ENCODE measurements at regions not wholly inside any gene's neighbourhood (a gene's known extent, or its start where the extent isn't known, plus 50 kb on each side); places are given as distances from the start of the nearest gene placed in this dataset.
A peak's percentile ranks its signal among the peaks of the same experiment; 100 is the strongest.

DNA sequence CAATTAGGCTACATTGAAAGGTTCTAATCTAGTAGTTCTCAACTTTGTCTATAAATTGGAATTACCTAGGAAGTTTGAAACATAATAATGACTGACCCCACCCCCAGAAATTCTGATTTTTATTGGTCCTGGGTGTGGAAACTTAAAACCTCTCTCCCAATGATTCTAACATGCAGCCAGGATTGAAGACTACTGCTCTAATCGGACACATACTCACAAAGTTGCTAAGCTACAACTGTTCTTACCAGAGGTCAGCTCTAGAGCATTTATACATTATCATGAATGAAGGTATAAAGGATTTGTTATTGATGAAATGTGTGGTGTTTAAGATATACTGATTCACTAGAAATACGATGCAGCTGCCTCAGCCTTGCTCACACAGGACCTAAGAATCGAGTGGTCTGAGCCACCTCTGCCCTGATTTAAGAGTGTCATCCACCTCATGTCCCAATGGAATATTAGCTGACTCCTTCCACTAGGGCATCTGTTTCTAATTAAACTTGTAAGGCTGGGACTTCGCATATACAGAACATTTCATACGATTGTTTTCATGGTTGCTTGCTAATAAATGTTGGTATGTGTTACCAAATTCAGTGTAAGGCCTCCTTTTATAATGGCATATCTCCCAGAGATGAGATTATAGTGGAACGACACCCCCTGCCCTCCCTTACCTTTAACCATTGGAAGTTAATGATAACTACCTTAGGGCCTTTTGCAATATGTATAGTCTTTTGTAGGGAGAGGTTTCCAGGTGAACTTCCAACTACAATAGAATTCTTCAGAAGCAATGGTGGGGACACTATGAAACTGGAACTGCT, 410.8 kb upstream of the PDE3A start:
- H3K4me3 ChIP-seq (replicated peaks; ENCODE audit: low read depth, low read length), result no peak overlapping the region
- peak; percentile 31 for DNase-seq (ENCODE audit: extremely low read depth, low read depth)
- TF ChIP-seq, protein P1, sequence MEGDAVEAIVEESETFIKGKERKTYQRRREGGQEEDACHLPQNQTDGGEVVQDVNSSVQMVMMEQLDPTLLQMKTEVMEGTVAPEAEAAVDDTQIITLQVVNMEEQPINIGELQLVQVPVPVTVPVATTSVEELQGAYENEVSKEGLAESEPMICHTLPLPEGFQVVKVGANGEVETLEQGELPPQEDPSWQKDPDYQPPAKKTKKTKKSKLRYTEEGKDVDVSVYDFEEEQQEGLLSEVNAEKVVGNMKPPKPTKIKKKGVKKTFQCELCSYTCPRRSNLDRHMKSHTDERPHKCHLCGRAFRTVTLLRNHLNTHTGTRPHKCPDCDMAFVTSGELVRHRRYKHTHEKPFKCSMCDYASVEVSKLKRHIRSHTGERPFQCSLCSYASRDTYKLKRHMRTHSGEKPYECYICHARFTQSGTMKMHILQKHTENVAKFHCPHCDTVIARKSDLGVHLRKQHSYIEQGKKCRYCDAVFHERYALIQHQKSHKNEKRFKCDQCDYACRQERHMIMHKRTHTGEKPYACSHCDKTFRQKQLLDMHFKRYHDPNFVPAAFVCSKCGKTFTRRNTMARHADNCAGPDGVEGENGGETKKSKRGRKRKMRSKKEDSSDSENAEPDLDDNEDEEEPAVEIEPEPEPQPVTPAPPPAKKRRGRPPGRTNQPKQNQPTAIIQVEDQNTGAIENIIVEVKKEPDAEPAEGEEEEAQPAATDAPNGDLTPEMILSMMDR (IDR thresholded peaks at IDR 0.05; ENCODE audit: low read depth, low read length, missing control alignments), result no peak

DNA sequence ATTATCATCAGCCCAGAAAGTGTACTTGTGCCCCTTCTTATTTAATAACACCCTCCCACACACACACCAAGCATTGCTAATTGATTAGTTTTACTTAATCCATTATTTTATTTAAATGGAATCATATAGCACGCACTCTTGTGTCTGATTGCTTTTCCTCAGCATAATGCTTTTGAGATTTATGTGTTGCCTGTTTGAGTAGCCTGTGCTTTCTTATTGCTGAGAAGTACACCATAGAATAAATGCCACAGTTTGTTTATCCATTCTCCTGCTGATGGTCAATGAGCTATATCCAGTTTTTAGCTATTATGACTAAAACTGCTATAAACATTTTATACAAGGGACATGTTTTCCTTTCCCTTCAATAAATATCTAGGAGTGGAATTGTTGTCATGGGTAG, 409.9 kb upstream of the PDE3A start:
- TF ChIP-seq, protein P1 (IDR thresholded peaks at IDR 0.05; ENCODE audit: low read depth, low read length, missing control alignments), result no peak
- no peak overlapping the region for H3K4me3 ChIP-seq (replicated peaks; ENCODE audit: low read depth, low read length)
- DNase-seq (ENCODE audit: extremely low read depth, low read depth), result no peak

DNA sequence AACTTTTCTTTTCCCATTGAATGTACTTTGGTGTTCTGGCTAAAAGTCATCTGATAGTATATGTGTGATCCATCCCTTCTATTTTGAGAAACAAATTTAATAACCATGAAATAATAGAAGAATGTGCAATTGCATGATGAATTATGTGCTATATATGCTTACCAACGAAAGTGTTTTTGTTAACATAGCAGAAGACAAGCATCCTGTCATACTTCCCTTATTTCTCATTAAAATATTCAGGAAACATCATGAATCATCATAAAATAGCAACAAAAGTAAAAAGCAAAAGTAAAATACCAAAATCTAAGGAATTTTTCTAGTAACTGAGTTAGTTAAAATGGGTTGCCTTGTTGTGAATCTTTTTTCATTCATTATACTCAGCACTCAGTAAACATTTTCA, 409.0 kb upstream of the PDE3A start:
- H3K4me3 ChIP-seq (replicated peaks; ENCODE audit: low read depth, low read length), result no peak overlapping the region
- no peak for DNase-seq (ENCODE audit: extremely low read depth, low read depth)
- TF ChIP-seq, protein P1 (IDR thresholded peaks at IDR 0.05; ENCODE audit: low read depth, low read length, missing control alignments), result no peak

DNA sequence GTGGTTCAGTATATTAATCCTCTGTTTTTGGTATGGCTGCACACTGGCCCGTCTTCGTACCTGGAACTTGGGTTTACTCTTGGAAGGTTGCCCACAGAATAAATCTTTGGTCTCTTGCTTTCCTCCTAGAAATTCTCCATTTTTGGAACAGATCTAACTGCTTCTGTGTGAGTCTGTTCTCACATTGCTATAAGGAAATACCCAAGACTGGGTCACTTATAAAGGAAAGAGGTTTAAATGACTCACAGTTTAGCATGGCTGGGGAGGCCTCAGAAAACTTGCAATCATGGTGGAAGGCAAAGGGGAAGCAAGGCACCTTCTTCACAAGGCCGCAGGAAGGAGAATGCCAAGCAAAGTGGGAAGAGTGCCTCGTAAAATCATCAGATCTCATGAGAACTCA, 407.8 kb upstream of the PDE3A start:
- H3K4me3 ChIP-seq (replicated peaks; ENCODE audit: low read depth, low read length), result no peak overlapping the region
- no peak for DNase-seq (ENCODE audit: extremely low read depth, low read depth)
- TF ChIP-seq, protein P1 (IDR thresholded peaks at IDR 0.05; ENCODE audit: low read depth, low read length, missing control alignments), result no peak

DNA sequence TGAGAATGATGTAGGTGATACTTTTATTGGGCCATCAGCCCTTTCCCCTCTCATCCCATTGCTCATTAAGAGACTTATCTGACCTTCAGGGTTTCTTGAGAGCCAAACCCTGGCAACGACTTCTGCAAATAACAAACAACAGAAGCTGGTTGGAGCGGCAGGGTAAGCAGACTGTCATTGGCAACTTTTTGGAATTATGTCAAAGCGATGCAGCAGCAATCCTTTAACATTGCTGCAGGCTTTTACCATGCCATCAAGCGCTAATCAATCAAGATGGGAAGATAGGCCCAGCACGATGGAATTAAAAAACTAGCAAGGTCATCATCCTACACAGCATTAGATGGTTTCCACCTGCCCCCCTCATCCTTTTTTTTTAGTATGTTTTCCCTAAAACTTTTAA, 406.1 kb upstream of the PDE3A start:
- no peak overlapping the region for H3K4me3 ChIP-seq (replicated peaks; ENCODE audit: low read depth, low read length)
- TF ChIP-seq, protein P1 (IDR thresholded peaks at IDR 0.05; ENCODE audit: low read depth, low read length, missing control alignments), result no peak
- DNase-seq (ENCODE audit: extremely low read depth, low read depth), result no peak

DNA sequence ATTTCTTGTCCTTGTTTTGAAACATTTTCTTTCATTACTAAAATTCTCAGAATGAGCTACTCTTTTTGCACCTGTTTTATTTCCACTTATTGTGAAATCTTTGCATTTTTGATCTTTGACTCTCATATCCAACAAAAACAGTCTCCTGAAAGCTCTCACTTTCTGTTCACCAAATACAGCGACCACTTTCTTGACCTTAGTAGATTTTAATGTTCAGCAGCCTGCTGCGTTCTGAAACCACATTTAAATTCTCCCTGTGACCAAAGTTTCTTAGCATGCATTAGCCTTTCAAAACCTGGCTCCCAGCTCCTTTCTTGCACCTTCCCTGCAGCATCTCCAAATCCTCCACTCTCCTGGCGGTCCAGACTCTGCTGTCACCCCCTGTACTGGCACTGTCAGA, 404.4 kb upstream of the PDE3A start:
- DNase-seq (ENCODE audit: extremely low read depth, low read depth), result no peak
- TF ChIP-seq, protein P1 (IDR thresholded peaks at IDR 0.05; ENCODE audit: low read depth, low read length, missing control alignments), result no peak
- H3K4me3 ChIP-seq (replicated peaks; ENCODE audit: low read depth, low read length), result no peak overlapping the region

DNA sequence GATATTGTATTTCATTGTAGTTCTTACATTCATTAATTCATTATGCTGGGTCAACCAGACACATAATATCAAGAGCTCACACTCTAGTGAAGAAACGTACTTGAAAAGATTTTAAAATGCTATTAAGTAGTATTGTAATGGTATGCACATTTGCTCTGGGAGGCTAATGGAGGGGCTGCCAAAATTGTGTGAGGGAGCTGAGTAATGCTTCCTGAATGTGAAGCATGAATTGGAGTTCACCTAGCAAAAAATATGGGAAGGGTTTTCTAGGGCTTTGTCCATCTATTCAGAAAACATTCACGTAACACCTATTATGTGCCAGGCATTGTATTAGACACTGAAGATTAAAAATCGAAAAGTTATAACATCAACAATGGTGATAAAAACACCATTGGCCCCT, 403.8 kb upstream of the PDE3A start:
- no peak for DNase-seq (ENCODE audit: extremely low read depth, low read depth)
- TF ChIP-seq, protein P1 (IDR thresholded peaks at IDR 0.05; ENCODE audit: low read depth, low read length, missing control alignments), result no peak

More for the DNA sequence above, 403.8 kb upstream of the PDE3A start:
- H3K4me3 ChIP-seq (replicated peaks; ENCODE audit: low read depth, low read length), result no peak overlapping the region

All from HFF-Myc (cell line).